Type B pancreatic cell (in vitro differentiated cells): ENCODE measurements at regions not wholly inside any gene's neighbourhood (a gene's known extent, or its start where the extent isn't known, plus 50 kb on each side); places are given as distances from the start of the nearest gene placed in this dataset.

Experiments
- DNase-seq: peaks from one replicate; pipeline ENCODE4 v3.0.0; 2021; ENCODE audit warnings: mixed read lengths; ENCODE audit not compliant: unreplicated experiment; ENCODE audit errors: extremely low spot score
- H3K27ac Mint-ChIP-seq: 2 replicates; pipeline ENCODE4 v1.8.0; 2021; ENCODE audit warnings: mild to moderate bottlenecking, mixed read lengths
- H3K27me3 Mint-ChIP-seq: 2 replicates; pipeline ENCODE4 v1.8.0; 2021; ENCODE audit warnings: mixed read lengths
- H3K36me3 Mint-ChIP-seq: 2 replicates; pipeline ENCODE4 v1.8.0; 2021; ENCODE audit warnings: mixed read lengths
- H3K4me1 Mint-ChIP-seq: one replicate; pipeline ENCODE4 v1.8.0; 2021; ENCODE audit warnings: mixed read lengths; ENCODE audit not compliant: unreplicated experiment
- H3K4me3 Mint-ChIP-seq: 2 replicates; pipeline ENCODE4 v1.8.0; 2021; ENCODE audit warnings: mild to moderate bottlenecking, mixed read lengths
- H3K9me3 Mint-ChIP-seq: 2 replicates; pipeline ENCODE4 v1.8.0; 2021; ENCODE audit warnings: mixed read lengths
- CTCF ChIP-seq: fragments of 200-600 bp; sonication (generic); conservative IDR thresholded peaks from 2 replicates; pipeline ENCODE4 v1.5.0; 2021; ENCODE audit warnings: antibody characterized with exemption, mild to moderate bottlenecking

GRCh38 chr7:28245123-28245878 is 64.7 kb upstream of the JAZF1 start:
- H3K27me3 Mint-ChIP-seq = no peaks in the 10 kb centered on the region
- no peak overlapping the region for H3K27ac Mint-ChIP-seq
- no peaks in the 10 kb centered on the region for H3K9me3 Mint-ChIP-seq
- no peak for DNase-seq
- H3K4me1 Mint-ChIP-seq = no peaks in the 10 kb centered on the region
- H3K4me3 Mint-ChIP-seq = no peak overlapping the region
- no peak for TF ChIP-seq CTCF
- H3K36me3 Mint-ChIP-seq = no peaks in the 10 kb centered on the region

GRCh38 chr7:28246921-28247461 is 66.4 kb upstream of the JAZF1 start:
- DNase-seq = no peak
- no peak for TF ChIP-seq CTCF
- H3K4me3 Mint-ChIP-seq = no peak overlapping the region
- H3K27ac Mint-ChIP-seq = no peak overlapping the region
- no peaks in the 10 kb centered on the region for H3K4me1 Mint-ChIP-seq
- no peaks in the 10 kb centered on the region for H3K36me3 Mint-ChIP-seq
- H3K27me3 Mint-ChIP-seq = no peaks in the 10 kb centered on the region
- H3K9me3 Mint-ChIP-seq = no peaks in the 10 kb centered on the region

GRCh38 chr7:28258240-28258639 is 77.6 kb upstream of the JAZF1 start:
- H3K4me1 Mint-ChIP-seq = peaks cover 4% of the 10 kb centered on the region
- no peak overlapping the region for H3K4me3 Mint-ChIP-seq
- no peaks in the 10 kb centered on the region for H3K9me3 Mint-ChIP-seq
- no peaks in the 10 kb centered on the region for H3K36me3 Mint-ChIP-seq
- no peak for DNase-seq
- H3K27ac Mint-ChIP-seq = no peak overlapping the region
- peaks cover 15% of the 10 kb centered on the region for H3K27me3 Mint-ChIP-seq
- TF ChIP-seq CTCF = no peak

GRCh38 chr7:28260969-28261368 is 80.4 kb upstream of the JAZF1 start:
- no peaks in the 10 kb centered on the region for H3K9me3 Mint-ChIP-seq
- H3K27ac Mint-ChIP-seq = no peak overlapping the region
- no peak for TF ChIP-seq CTCF
- peaks cover 4% of the 10 kb centered on the region for H3K4me1 Mint-ChIP-seq
- H3K27me3 Mint-ChIP-seq = peaks cover 11% of the 10 kb centered on the region
- H3K36me3 Mint-ChIP-seq = no peaks in the 10 kb centered on the region
- DNase-seq = no peak
- no peak overlapping the region for H3K4me3 Mint-ChIP-seq

- Mint-ChIP-seq H3K36me3 (no peaks in the 10 kb centered on the region), H3K9me3 (no peaks in the 10 kb centered on the region), H3K27me3 (peaks cover 11% of the 10 kb centered on the region), H3K27ac (no peak overlapping the region), H3K4me3 (no peak overlapping the region), H3K4me1 (no peaks in the 10 kb centered on the region)
- TF ChIP-seq CTCF = no peak
- DNase-seq = no peak
Observed at GRCh38 chr7:28263622-28264271, 83.2 kb upstream of the JAZF1 start.
